ENCODE measurements at regions not wholly inside any gene's neighbourhood (a gene's known extent, or its start where the extent isn't known, plus 50 kb on each side); places are given as distances from the start of the nearest gene placed in this dataset.

GRCh38 chr6:125699591-125699990 lies 49.8 kb upstream of the HEY2 start:
- Histone ChIP-seq H3K4me1 (no peaks in the 10 kb centered on the region), H3K9me3 (no peaks in the 10 kb centered on the region), H3K27ac (no peak overlapping the region), H3K4me3 (no peak overlapping the region), H3K27me3 (no peaks in the 10 kb centered on the region), H3K36me3 (ENCODE audit: low read depth, missing control alignments) (no peaks in the 10 kb centered on the region)
- TF ChIP-seq CTCF (IDR thresholded peaks at IDR 0.05): no peak
- no peak for TF ChIP-seq POLR2A (IDR thresholded peaks at IDR 0.05)
- DNase-seq: no peak
- intact Hi-C loops (cut with DNase I; ENCODE audit: low total_unique reads): no loop called here
- 82 to 88% methylated on average over 4 of the region's 4 CpGs for WGBS, 2 donors
